C4-2B (cell line): ENCODE measurements at regions not wholly inside any gene's neighbourhood (a gene's known extent, or its start where the extent isn't known, plus 50 kb on each side); places are given as distances from the start of the nearest gene placed in this dataset.

ENCODE experiments used
- CTCF ChIP-seq: fragments of 450-650 bp; conservative IDR thresholded peaks from 2 replicates; pipeline ENCODE4 v1.5.1; 2017; ENCODE audit warnings: mild to moderate bottlenecking
- ZFX ChIP-seq: fragments of 450-650 bp; IDR thresholded peaks from 2 replicates; pipeline ENCODE4 v1.6.1; 2017

GRCh38 chr2:55999231-55999630 is 75.6 kb upstream of the EFEMP1 start:
- TF ChIP-seq CTCF (no peak), ZFX (no peak)
